ENCODE measurements at regions not wholly inside any gene's neighbourhood (a gene's known extent, or its start where the extent isn't known, plus 50 kb on each side); places are given as distances from the start of the nearest gene placed in this dataset.

- Histone ChIP-seq H3K9me3 (ENCODE audit: control extremely low read depth in 1 of 3, control insufficient read depth in 2 of 3, insufficient read depth in 1 of 3, low read length in 2 of 3) (peaks cover 0 to 46% (median 4%) of the 10 kb centered on the region in 3 donors), H3K4me1 (ENCODE audit: control insufficient read depth in 2 of 2, insufficient read depth in 2 of 2, low read length in 2 of 2) (no peaks in the 10 kb centered on the region), H2AFZ (ENCODE audit: insufficient read depth, low read depth, low read length, poor library complexity, severe bottlenecking) (no peak overlapping the region), H3K36me3 (replicated peaks in 1 of 2; ENCODE audit: control extremely low read depth in 1 of 2, control insufficient read depth in 1 of 2, extremely low read depth in 1 of 2, insufficient read depth in 2 of 2, low read length in 1 of 2) (no peaks in the 10 kb centered on the region), H3K4me3 (ENCODE audit: control extremely low read depth in 1 of 5, extremely low read depth in 1 of 5, insufficient read depth in 1 of 5, low read depth in 2 of 5, low read length in 4 of 5) (no peak overlapping the region), H3K27me3 (replicated peaks in 1 of 4; ENCODE audit: control extremely low read depth in 1 of 4, control insufficient read depth in 3 of 4, insufficient read depth in 4 of 4, low read length in 3 of 4) (peaks cover 0 to 24% (median 2%) of the 10 kb centered on the region in 4 experiments), H3K4me2 (replicated peaks; ENCODE audit: low read depth, low read length, poor library complexity, severe bottlenecking) (no peak overlapping the region), H3K27ac (ENCODE audit: low read length in 2 of 2) (no peak overlapping the region), H4K20me1 (ENCODE audit: control insufficient read depth, insufficient read depth, low read length, poor library complexity, severe bottlenecking) (no peaks in the 10 kb centered on the region), H3K79me2 (ENCODE audit: control insufficient read depth, insufficient read depth, low read length) (no peaks in the 10 kb centered on the region), H3K9ac (ENCODE audit: low read length) (no peak overlapping the region)
- no peak for ATAC-seq (ENCODE audit: low read depth)
- CTCF ChIA-PET = no interaction called here
- WGBS (ENCODE audit: insufficient coverage) = 88% methylated on average over 13 of the region's 15 CpGs
- peaks cover 31% of the 10 kb centered on the region for H3K27me3 Mint-ChIP-seq
- POLR2A ChIA-PET = no interaction called here
- H3K4me1 Mint-ChIP-seq = no peaks in the 10 kb centered on the region
- H3K9me3 Mint-ChIP-seq (ENCODE audit: insufficient read depth) = peaks cover 11% of the 10 kb centered on the region
- H3K4me3 Mint-ChIP-seq = no peak overlapping the region
- TF ChIP-seq EZH2 (IDR thresholded peaks at IDR 0.05; ENCODE audit: borderline replicate concordance, insufficient read depth, low read depth, low read length, poor library complexity, severe bottlenecking) (no peak), CTCF (IDR thresholded peaks at IDR 0.05) (no peak)
- no peak for DNase-seq
- intact Hi-C loops (cut with micrococcal nuclease) = no loop called here
- H3K27ac Mint-ChIP-seq = no peak overlapping the region
These were observed 1258.8 kb downstream of the BRD1 start for GRCh38 chr22:48568736-48569330.

GRCh38 chr22:48567213-48567975 lies 1260.3 kb downstream of the BRD1 start:
- H3K4me2 ChIP-seq (replicated peaks; ENCODE audit: low read depth, low read length, poor library complexity, severe bottlenecking) = no peak overlapping the region
- no peaks in the 10 kb centered on the region for H3K36me3 ChIP-seq (replicated peaks in 1 of 2; ENCODE audit: control extremely low read depth in 1 of 2, control insufficient read depth in 1 of 2, extremely low read depth in 1 of 2, insufficient read depth in 2 of 2, low read length in 1 of 2)
- Mint-ChIP-seq H3K4me3 (no peak overlapping the region), H3K4me1 (no peaks in the 10 kb centered on the region), H3K27me3 (peaks cover 19% of the 10 kb centered on the region), H3K27ac (no peak overlapping the region), H3K9me3 (ENCODE audit: insufficient read depth) (peaks cover 10% of the 10 kb centered on the region)
- ATAC-seq (ENCODE audit: low read depth) = no peak
- H3K4me1 ChIP-seq (ENCODE audit: control insufficient read depth in 2 of 2, insufficient read depth in 2 of 2, low read length in 2 of 2) = no peaks in the 10 kb centered on the region
- no peaks in the 10 kb centered on the region for H4K20me1 ChIP-seq (ENCODE audit: control insufficient read depth, insufficient read depth, low read length, poor library complexity, severe bottlenecking)
- 15% methylated on average over 12 of the region's 18 CpGs for WGBS (ENCODE audit: insufficient coverage)
- ChIA-PET CTCF (no interaction called here), POLR2A (no interaction called here)
- no peak overlapping the region for H2AFZ ChIP-seq (ENCODE audit: insufficient read depth, low read depth, low read length, poor library complexity, severe bottlenecking)
- no peak overlapping the region for H3K27ac ChIP-seq (ENCODE audit: low read length in 2 of 2)
- H3K79me2 ChIP-seq (ENCODE audit: control insufficient read depth, insufficient read depth, low read length) = no peaks in the 10 kb centered on the region
- H3K9me3 ChIP-seq (ENCODE audit: control extremely low read depth in 1 of 3, control insufficient read depth in 2 of 3, insufficient read depth in 1 of 3, low read length in 2 of 3) = peaks cover 0 to 43% (median 4%) of the 10 kb centered on the region in 3 donors
- TF ChIP-seq CTCF (IDR thresholded peaks at IDR 0.05) (no peak), EZH2 (IDR thresholded peaks at IDR 0.05; ENCODE audit: borderline replicate concordance, insufficient read depth, low read depth, low read length, poor library complexity, severe bottlenecking) (no peak)
- H3K27me3 ChIP-seq (replicated peaks in 1 of 4; ENCODE audit: control extremely low read depth in 1 of 4, control insufficient read depth in 3 of 4, insufficient read depth in 4 of 4, low read length in 3 of 4) = peaks cover 0 to 15% (median 0%) of the 10 kb centered on the region in 4 experiments
- no peak for DNase-seq
- H3K4me3 ChIP-seq (ENCODE audit: control extremely low read depth in 1 of 5, extremely low read depth in 1 of 5, insufficient read depth in 1 of 5, low read depth in 2 of 5, low read length in 4 of 5) = no peak overlapping the region
- H3K9ac ChIP-seq (ENCODE audit: low read length) = no peak overlapping the region
- intact Hi-C loops (cut with micrococcal nuclease) = no loop called here
